Prostate gland (tissue), 2 donors: ENCODE measurements at regions not wholly inside any gene's neighbourhood (a gene's known extent, or its start where the extent isn't known, plus 50 kb on each side); places are given as distances from the start of the nearest gene placed in this dataset.

Source experiments
- DNase-seq: peaks from one replicate; pipeline ENCODE4 v3.0.0-alpha.2; 2019; ENCODE audit warnings: low spot score
- H3K27ac ChIP-seq, 2 donors: fragments of 200-600 bp; sonication (generic); 2 replicates each; pipeline ENCODE4 v1.5.1; 2017 to 2019
- H3K27me3 ChIP-seq: fragments of 200-600 bp; sonication (generic); replicated peaks from 2 replicates; pipeline ENCODE4 v1.5.1; 2019; ENCODE audit not compliant: insufficient read depth
- H3K36me3 ChIP-seq, 2 donors: fragments of 200-600 bp; sonication (generic); 1 replicate in 1 of 2; 2 replicates in 1 of 2; pipeline versions ENCODE4 v1.5.1 to v1.8.1; 2017 to 2019
- H3K4me1 ChIP-seq: fragments of 200-600 bp; sonication (generic); replicated peaks from 2 replicates; pipeline ENCODE4 v1.5.1; 2019
- H3K4me3 ChIP-seq, 2 donors: fragments of 200-600 bp; sonication (generic); 2 replicates each; pipeline ENCODE4 v1.5.1; 2017 to 2019
- H3K9me3 ChIP-seq: fragments of 200-600 bp; sonication (generic); 2 replicates; pipeline ENCODE4 v1.5.1; 2017
- CTCF ChIP-seq, 4 experiments: fragments of 200-600 bp in 2 of 4; fragments of 450-650 bp in 2 of 4; sonication (generic) in 2 of 4; IDR thresholded peaks; 1 replicate in 3 of 4; 2 replicates in 1 of 4; pipeline ENCODE4 v1.5.1; 2016 to 2019; ENCODE audit warnings: antibody characterized with exemption in 4 of 4, mild to moderate bottlenecking in 2 of 4, moderate library complexity in 2 of 4
- POLR2A ChIP-seq: fragments of 450-650 bp; IDR thresholded peaks from one replicate; pipeline ENCODE4 v1.6.1; 2016; ENCODE audit warnings: antibody characterized with exemption, mild to moderate bottlenecking
- POLR2AphosphoS5 ChIP-seq: sonication (generic); formaldehyde crosslinking; IDR thresholded peaks from one replicate; pipeline ENCODE4 v1.6.1; 2017; ENCODE audit warnings: antibody characterized with exemption
- WGBS: methylation state at CpG from one replicate; pipeline ENCODE4 v1.1.5; 2018; 5-methylcytosine and 5-hydroxymethylcytosine counted together
- intact Hi-C: fragments of 100-400 bp; cut with DNase I; formaldehyde crosslinking; loops from one replicate; pipeline ENCODE4 v1.14.2; 2022

DNA sequence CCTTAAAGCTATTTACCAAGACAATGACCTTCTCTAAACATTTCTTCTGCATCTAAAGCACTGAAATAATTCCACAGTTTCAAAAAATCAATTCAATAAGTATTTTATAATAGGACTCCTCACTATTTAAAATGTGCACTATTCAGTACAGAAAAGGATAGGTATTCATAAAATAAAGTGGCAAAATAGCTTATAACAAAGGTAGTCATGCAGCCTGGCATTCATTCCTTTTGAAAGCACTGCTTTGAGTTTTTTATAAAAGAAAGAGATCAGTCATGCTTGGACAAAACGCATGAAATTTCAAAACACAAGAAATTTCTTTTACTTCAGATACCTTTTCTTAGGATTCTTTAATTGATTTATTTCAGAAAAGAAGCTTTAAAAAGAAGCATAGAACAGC, 689.7 kb upstream of the PHF14 start:
- no peak overlapping the region for H3K4me3 ChIP-seq
- intact Hi-C loops, result no loop called here
- 100% methylated on average over 1 of the region's 1 CpG for WGBS

GRCh38 chr7:10299384-10299783, 674.3 kb upstream of the PHF14 start:
- intact Hi-C loops, result no loop called here

More for the DNA sequence above, 689.7 kb upstream of the PHF14 start:
- Histone ChIP-seq H3K27ac (no peak overlapping the region), H3K36me3 (no peaks in the 10 kb centered on the region), H3K9me3 (no peaks in the 10 kb centered on the region), H3K27me3 (no peaks in the 10 kb centered on the region), H3K4me1 (no peaks in the 10 kb centered on the region)
- TF ChIP-seq POLR2AphosphoS5 (no peak), POLR2A (no peak), CTCF (IDR thresholded peaks at IDR 0.05) (no peak)
- DNase-seq, result no peak

DNA sequence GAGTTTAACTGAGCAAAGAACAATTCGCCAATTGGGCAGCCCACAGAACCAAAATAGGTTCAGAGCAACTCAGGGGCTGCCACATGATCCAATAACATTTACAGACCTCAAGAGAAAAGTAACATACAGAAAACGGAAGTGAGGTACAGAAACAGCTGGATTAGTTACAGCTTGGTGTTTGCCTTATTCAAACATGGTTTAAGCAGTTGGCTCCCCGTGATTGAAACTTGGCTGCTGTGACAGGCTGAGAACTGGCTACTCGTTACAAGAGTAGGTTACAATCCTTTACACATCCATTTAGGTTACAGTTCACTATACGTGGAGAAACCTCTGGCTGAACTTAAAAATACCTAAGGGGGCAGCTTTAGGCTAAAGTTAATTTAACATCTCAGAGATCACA, 673.1 kb upstream of the PHF14 start:
- Histone ChIP-seq H3K9me3 (no peaks in the 10 kb centered on the region), H3K4me3 (no peak overlapping the region), H3K4me1 (no peaks in the 10 kb centered on the region), H3K27ac (no peak overlapping the region), H3K27me3 (no peaks in the 10 kb centered on the region), H3K36me3 (no peaks in the 10 kb centered on the region)
- TF ChIP-seq CTCF (IDR thresholded peaks at IDR 0.05) (no peak), POLR2A (no peak), POLR2AphosphoS5 (no peak)
- intact Hi-C loops, result no loop called here
- 19% methylated on average over 5 of the region's 5 CpGs for WGBS
- no peak for DNase-seq

More at GRCh38 chr7:10299384-10299783, 674.3 kb upstream of the PHF14 start:
- DNase-seq, result no peak
- no peak overlapping the region for H3K4me3 ChIP-seq
- H3K9me3 ChIP-seq, result no peaks in the 10 kb centered on the region
- no peaks in the 10 kb centered on the region for H3K36me3 ChIP-seq
- TF ChIP-seq POLR2A, result no peak
- no peaks in the 10 kb centered on the region for H3K27me3 ChIP-seq
- 91% methylated on average over 3 of the region's 3 CpGs for WGBS
- no peak overlapping the region for H3K27ac ChIP-seq
- H3K4me1 ChIP-seq, result no peaks in the 10 kb centered on the region

DNA sequence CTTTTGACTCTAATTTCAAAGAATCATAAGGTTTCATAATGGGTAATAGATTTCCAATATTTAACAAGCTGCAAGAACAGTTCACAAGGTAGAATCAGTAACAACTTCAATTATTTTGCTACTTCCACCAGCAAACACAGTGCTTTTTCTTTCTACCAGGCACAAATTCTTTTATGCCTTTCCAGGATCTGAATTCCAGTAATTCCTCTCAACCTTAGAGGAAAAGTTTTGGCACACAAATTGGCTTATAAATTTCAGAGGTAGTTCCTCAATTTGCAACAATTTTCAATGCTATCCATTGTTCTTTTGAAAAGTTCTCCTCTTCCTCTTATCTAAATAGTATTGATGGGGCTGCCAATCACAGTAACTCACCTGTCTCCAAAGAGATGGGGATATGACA, 665.4 kb upstream of the PHF14 start:
- intact Hi-C loops, result no loop called here
- no peaks in the 10 kb centered on the region for H3K36me3 ChIP-seq
- no peaks in the 10 kb centered on the region for H3K4me1 ChIP-seq
- no peak overlapping the region for H3K27ac ChIP-seq
- TF ChIP-seq CTCF (IDR thresholded peaks at IDR 0.05) (no peak), POLR2A (no peak), POLR2AphosphoS5 (no peak)
- no peak for DNase-seq
- H3K4me3 ChIP-seq, result no peak overlapping the region
- H3K27me3 ChIP-seq, result no peaks in the 10 kb centered on the region
- H3K9me3 ChIP-seq, result no peaks in the 10 kb centered on the region

GRCh38 chr7:10312942-10313341, 660.7 kb upstream of the PHF14 start:
- Histone ChIP-seq H3K27ac (no peak overlapping the region), H3K27me3 (no peaks in the 10 kb centered on the region), H3K36me3 (no peaks in the 10 kb centered on the region), H3K4me3 (no peak overlapping the region), H3K9me3 (no peaks in the 10 kb centered on the region), H3K4me1 (no peaks in the 10 kb centered on the region)
- no peak for DNase-seq
- no peak for TF ChIP-seq CTCF (IDR thresholded peaks at IDR 0.05)
- no peak for TF ChIP-seq POLR2AphosphoS5
- TF ChIP-seq POLR2A, result no peak
- WGBS, result 96% methylated on average over 2 of the region's 2 CpGs
- intact Hi-C loops, result no loop called here

GRCh38 chr7:10315881-10316280, 657.8 kb upstream of the PHF14 start:
- H3K4me1 ChIP-seq, result no peaks in the 10 kb centered on the region
- no peaks in the 10 kb centered on the region for H3K36me3 ChIP-seq
- DNase-seq, result no peak
- H3K27ac ChIP-seq, result no peak overlapping the region
- TF ChIP-seq POLR2AphosphoS5, result no peak
- TF ChIP-seq CTCF (IDR thresholded peaks at IDR 0.05), result no peak
- intact Hi-C loops, result no loop called here
- 71% methylated on average over 4 of the region's 4 CpGs for WGBS
- H3K4me3 ChIP-seq, result no peak overlapping the region
- no peaks in the 10 kb centered on the region for H3K27me3 ChIP-seq
- no peaks in the 10 kb centered on the region for H3K9me3 ChIP-seq
